B cell (primary cell): ENCODE measurements at regions not wholly inside any gene's neighbourhood (a gene's known extent, or its start where the extent isn't known, plus 50 kb on each side); places are given as distances from the start of the nearest gene placed in this dataset.

Experiments
- ATAC-seq: fragments of 200-7000 bp; cut with Tn5 transposase; one replicate; pipeline ENCODE4 v1.10.0; 2021; ENCODE audit warnings: low read depth, mild to moderate bottlenecking, moderate number of reproducible peaks, moderate library complexity
- CTCF ChIA-PET: fragments of 350-600 bp; sonication (Branson Sonifier 250); formaldehyde crosslinking; loops from one replicate; lab custom pipeline; 2021; ENCODE audit warnings: antibody characterized with exemption, inconsistent platforms; lab: Charles Lee
- POLR2A ChIA-PET: fragments of 350-600 bp; sonication (Branson Sonifier 250); formaldehyde crosslinking; loops from one replicate; lab custom pipeline; 2021; ENCODE audit warnings: antibody characterized with exemption; lab: Charles Lee
- DNase-seq: peaks from one replicate; pipeline ENCODE4 v3.0.0; 2013
- H2AFZ ChIP-seq: 2 replicates; pipeline ENCODE4 v1.6.1; 2012; ENCODE audit warnings: mild to moderate bottlenecking, low read depth, low read length; ENCODE audit not compliant: insufficient read depth, poor library complexity, severe bottlenecking
- H3K27ac ChIP-seq, 2 donors: 1 replicate in 1 of 2; 2 replicates in 1 of 2; pipeline ENCODE4 v1.5.1; 2012 to 2013; ENCODE audit warnings: low read length in 2 of 2, mild to moderate bottlenecking in 2 of 2, moderate library complexity in 1 of 2
- H3K27me3 ChIP-seq, 4 experiments: fragments of 200-600 bp in 1 of 4; sonication (generic) in 1 of 4; replicated peaks in 1 of 4; 1 replicate in 2 of 4; 2 replicates in 2 of 4; pipeline versions ENCODE4 v1.6.1 to v1.7.0; 2013 to 2016; ENCODE audit warnings: low read length in 3 of 4, mild to moderate bottlenecking in 2 of 4, mixed read lengths in 1 of 4, moderate library complexity in 1 of 4; ENCODE audit not compliant: insufficient read depth in 4 of 4, control insufficient read depth in 3 of 4; ENCODE audit errors: control extremely low read depth in 1 of 4
- H3K36me3 ChIP-seq, 2 experiments: replicated peaks in 1 of 2; 1 replicate in 1 of 2; 2 replicates in 1 of 2; pipeline versions ENCODE4 v1.6.1 to v1.7.1; 2013; ENCODE audit warnings: low read length in 1 of 2; ENCODE audit not compliant: insufficient read depth in 2 of 2, control insufficient read depth in 1 of 2; ENCODE audit errors: control extremely low read depth in 1 of 2, extremely low read depth in 1 of 2
- H3K4me1 ChIP-seq, 2 donors: fragments of 200-600 bp in 1 of 2; sonication (generic) in 1 of 2; 1 replicate in 1 of 2; 2 replicates in 1 of 2; pipeline versions ENCODE4 v1.5.1 to v1.6.1; 2013 to 2017; ENCODE audit warnings: low read length in 2 of 2; ENCODE audit not compliant: control insufficient read depth in 2 of 2, insufficient read depth in 2 of 2
- H3K4me2 ChIP-seq: replicated peaks from 2 replicates; pipeline ENCODE3; 2012; ENCODE audit warnings: mild to moderate bottlenecking, low read depth, low read length; ENCODE audit not compliant: poor library complexity, severe bottlenecking
- H3K4me3 ChIP-seq, 5 experiments: fragments of 200-600 bp in 1 of 5; sonication (generic) in 1 of 5; 1 replicate in 3 of 5; 2 replicates in 2 of 5; pipeline versions ENCODE4 v1.5.1 to v1.7.0; 2011 to 2016; ENCODE audit warnings: low read length in 4 of 5, mild to moderate bottlenecking in 4 of 5, low read depth in 2 of 5, control low read depth in 1 of 5, moderate library complexity in 1 of 5; ENCODE audit not compliant: insufficient read depth in 1 of 5; ENCODE audit errors: control extremely low read depth in 1 of 5, extremely low read depth in 1 of 5
- H3K79me2 ChIP-seq: fragments of 200-600 bp; sonication (generic); one replicate; pipeline ENCODE4 v1.6.0; 2016; ENCODE audit warnings: low read length; ENCODE audit not compliant: control insufficient read depth, insufficient read depth
- H3K9ac ChIP-seq: fragments of 200-600 bp; sonication (generic); 2 replicates; pipeline ENCODE4 v1.6.1; 2017; ENCODE audit warnings: mild to moderate bottlenecking, low read length, moderate library complexity
- H3K9me3 ChIP-seq, 3 donors: one replicate each; pipeline versions ENCODE4 v1.6.1 to v1.7.1; 2013; ENCODE audit warnings: low read length in 2 of 3; ENCODE audit not compliant: control insufficient read depth in 2 of 3, insufficient read depth in 1 of 3; ENCODE audit errors: control extremely low read depth in 1 of 3
- H4K20me1 ChIP-seq: 2 replicates; pipeline ENCODE4 v1.6.0; 2012; ENCODE audit warnings: mild to moderate bottlenecking, low read length; ENCODE audit not compliant: insufficient read depth, control insufficient read depth, poor library complexity, severe bottlenecking
- H3K27ac Mint-ChIP-seq: one replicate; pipeline ENCODE4 v1.8.0; 2021; ENCODE audit warnings: mixed read lengths
- H3K27me3 Mint-ChIP-seq: one replicate; pipeline ENCODE4 v1.8.0; 2021; ENCODE audit warnings: mixed read lengths
- H3K4me1 Mint-ChIP-seq: one replicate; pipeline ENCODE4 v1.8.0; 2021; ENCODE audit warnings: mixed read lengths
- H3K4me3 Mint-ChIP-seq: one replicate; pipeline ENCODE4 v1.8.0; 2021; ENCODE audit warnings: mixed read lengths
- H3K9me3 Mint-ChIP-seq: one replicate; pipeline ENCODE4 v1.8.0; 2022; ENCODE audit warnings: mixed read lengths; ENCODE audit not compliant: insufficient read depth
- EZH2 ChIP-seq: IDR thresholded peaks from 2 replicates; pipeline ENCODE4 v1.6.1; 2012; ENCODE audit warnings: borderline replicate concordance, low read depth, mild to moderate bottlenecking, moderate library complexity, low read length; ENCODE audit not compliant: insufficient read depth, poor library complexity, severe bottlenecking
- WGBS: methylation state at CpG from one replicate; pipeline ENCODE4 v1.1.5; 2013; ENCODE audit warnings: missing lambda C conversion rate; ENCODE audit not compliant: insufficient coverage; 5-methylcytosine and 5-hydroxymethylcytosine counted together
- intact Hi-C: fragments of 100-400 bp; cut with micrococcal nuclease; formaldehyde crosslinking; loops from one replicate; pipeline ENCODE4 v1.10.0; 2022
- TF ChIP-seq, protein P1 (sequence below): fragments of 200-600 bp; IDR thresholded peaks from one replicate; pipeline ENCODE4 v1.8.0; 2022; ENCODE audit warnings: antibody characterized with exemption, mild to moderate bottlenecking

DNA sequence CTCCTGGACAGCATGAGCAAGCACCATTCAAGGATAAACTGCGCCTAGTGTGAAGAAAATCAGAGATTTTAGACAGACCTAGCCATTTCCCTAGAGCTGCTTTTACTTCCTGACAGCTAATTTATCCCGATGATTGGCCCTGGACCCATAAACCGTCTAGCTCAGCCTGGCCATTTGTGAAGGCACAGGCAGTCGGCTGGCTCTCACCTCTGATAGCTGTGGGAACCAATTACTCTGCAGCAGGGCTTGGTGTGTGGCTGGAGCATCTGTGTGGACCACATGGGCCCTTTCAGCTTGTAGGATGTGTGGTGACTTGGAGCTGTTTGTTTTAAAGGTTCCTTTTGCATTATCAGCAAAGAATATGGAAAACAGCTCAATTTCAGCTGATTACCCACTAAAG, 111.1 kb upstream of the NPY start:
- 83% methylated on average over 3 of the region's 4 CpGs for WGBS

DNA sequence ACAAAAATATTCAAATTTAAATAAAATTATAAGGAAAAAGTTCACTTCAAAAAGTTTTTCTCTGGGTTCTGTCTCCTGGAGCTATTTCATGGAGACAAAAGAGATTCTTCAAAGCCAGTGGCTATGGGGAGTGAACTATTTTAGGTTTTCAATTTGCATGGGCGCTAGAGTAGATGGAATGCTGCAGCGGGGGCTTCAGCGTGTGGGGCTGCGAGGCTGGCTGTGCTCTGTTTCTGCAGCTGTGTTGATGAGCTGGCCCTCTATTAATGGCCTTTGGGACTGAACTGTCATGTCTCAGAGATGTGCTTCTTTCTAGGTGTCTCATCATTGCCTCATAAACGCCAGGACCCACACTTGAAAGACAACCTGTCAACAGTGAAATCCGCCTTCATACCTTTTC, 108.4 kb upstream of the NPY start:
- Mint-ChIP-seq H3K4me3 (no peak overlapping the region), H3K4me1 (no peaks in the 10 kb centered on the region), H3K9me3 (no peaks in the 10 kb centered on the region), H3K27me3 (peaks cover 8% of the 10 kb centered on the region), H3K27ac (no peak overlapping the region)
- ATAC-seq, result no peak
- Histone ChIP-seq H3K27me3 (no peaks in the 10 kb centered on the region), H3K79me2 (no peaks in the 10 kb centered on the region), H3K9me3 (no peaks in the 10 kb centered on the region), H3K27ac (no peak overlapping the region), H4K20me1 (no peaks in the 10 kb centered on the region), H2AFZ (no peak overlapping the region), H3K4me3 (no peak overlapping the region), H3K9ac (no peak overlapping the region), H3K4me2 (no peak overlapping the region), H3K36me3 (no peaks in the 10 kb centered on the region), H3K4me1 (no peaks in the 10 kb centered on the region)
- no peak for DNase-seq
- 84% methylated on average over 4 of the region's 6 CpGs for WGBS
- intact Hi-C loops, result no loop called here
- POLR2A ChIA-PET, result no interaction called here
- CTCF ChIA-PET, result no interaction called here
- TF ChIP-seq, protein P1, sequence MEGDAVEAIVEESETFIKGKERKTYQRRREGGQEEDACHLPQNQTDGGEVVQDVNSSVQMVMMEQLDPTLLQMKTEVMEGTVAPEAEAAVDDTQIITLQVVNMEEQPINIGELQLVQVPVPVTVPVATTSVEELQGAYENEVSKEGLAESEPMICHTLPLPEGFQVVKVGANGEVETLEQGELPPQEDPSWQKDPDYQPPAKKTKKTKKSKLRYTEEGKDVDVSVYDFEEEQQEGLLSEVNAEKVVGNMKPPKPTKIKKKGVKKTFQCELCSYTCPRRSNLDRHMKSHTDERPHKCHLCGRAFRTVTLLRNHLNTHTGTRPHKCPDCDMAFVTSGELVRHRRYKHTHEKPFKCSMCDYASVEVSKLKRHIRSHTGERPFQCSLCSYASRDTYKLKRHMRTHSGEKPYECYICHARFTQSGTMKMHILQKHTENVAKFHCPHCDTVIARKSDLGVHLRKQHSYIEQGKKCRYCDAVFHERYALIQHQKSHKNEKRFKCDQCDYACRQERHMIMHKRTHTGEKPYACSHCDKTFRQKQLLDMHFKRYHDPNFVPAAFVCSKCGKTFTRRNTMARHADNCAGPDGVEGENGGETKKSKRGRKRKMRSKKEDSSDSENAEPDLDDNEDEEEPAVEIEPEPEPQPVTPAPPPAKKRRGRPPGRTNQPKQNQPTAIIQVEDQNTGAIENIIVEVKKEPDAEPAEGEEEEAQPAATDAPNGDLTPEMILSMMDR, result no peak
- TF ChIP-seq EZH2, result no peak

More for the DNA sequence above, 111.1 kb upstream of the NPY start:
- Histone ChIP-seq H3K79me2 (no peaks in the 10 kb centered on the region), H4K20me1 (no peaks in the 10 kb centered on the region), H3K27ac (no peak overlapping the region), H3K9me3 (no peaks in the 10 kb centered on the region), H3K4me2 (no peak overlapping the region), H3K4me1 (no peaks in the 10 kb centered on the region), H3K4me3 (no peak overlapping the region), H3K36me3 (no peaks in the 10 kb centered on the region), H3K9ac (no peak overlapping the region), H2AFZ (no peak overlapping the region), H3K27me3 (no peaks in the 10 kb centered on the region)
- intact Hi-C loops, result no loop called here
- POLR2A ChIA-PET, result no interaction called here
- no peaks in the 10 kb centered on the region for H3K9me3 Mint-ChIP-seq
- no peaks in the 10 kb centered on the region for H3K27me3 Mint-ChIP-seq
- TF ChIP-seq, protein P1, result no peak
- no peak for TF ChIP-seq EZH2
- no peak overlapping the region for H3K4me3 Mint-ChIP-seq
- no peak for DNase-seq
- H3K27ac Mint-ChIP-seq, result no peak overlapping the region
- H3K4me1 Mint-ChIP-seq, result no peaks in the 10 kb centered on the region
- no peak for ATAC-seq
- CTCF ChIA-PET, result no interaction called here
